Stimulated activated CD8-positive, alpha-beta memory T cell treated with anti-CD3 and anti-CD28 coated beads, Interleukin-15, amount 100 ng/mL, for 48 hours (primary cell): ENCODE measurements at regions not wholly inside any gene's neighbourhood (a gene's known extent, or its start where the extent isn't known, plus 50 kb on each side); places are given as distances from the start of the nearest gene placed in this dataset.

Source experiments
- DNase-seq, 2 donors: peaks; one replicate each; pipeline ENCODE4 v3.0.0-alpha.2; 2020; ENCODE audit warnings: low read depth in 2 of 2

DNA sequence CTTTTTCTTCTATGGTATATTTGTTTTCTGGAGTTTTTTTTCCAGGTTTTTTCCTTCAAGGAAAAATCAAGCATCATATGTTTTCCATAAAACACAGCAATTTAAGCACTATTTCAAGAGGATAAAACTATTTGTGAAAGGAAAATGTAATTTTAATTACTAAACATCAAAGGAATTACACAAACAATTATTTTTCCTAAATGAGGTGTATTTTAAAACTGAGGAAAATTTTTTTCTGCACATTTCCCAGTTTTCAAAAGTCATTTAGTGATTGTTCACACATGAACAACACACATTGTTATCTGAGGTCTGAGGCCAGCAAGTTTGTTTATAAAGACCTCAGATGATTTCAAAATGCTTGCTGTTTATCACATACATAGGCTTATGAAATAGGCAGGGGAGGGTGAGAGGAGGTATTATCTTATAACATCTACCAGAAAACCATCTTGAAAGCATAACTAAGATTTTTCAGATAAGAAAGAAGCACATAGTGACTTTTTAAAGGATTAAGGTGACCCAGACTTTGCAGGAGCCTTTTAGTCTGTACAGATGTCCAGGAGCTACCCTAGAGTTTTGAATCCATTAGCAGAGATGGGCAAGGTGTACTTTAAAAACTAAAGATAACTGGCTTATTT is 381.6 kb downstream of the GJA1 start:
- no peak for DNase-seq

DNA sequence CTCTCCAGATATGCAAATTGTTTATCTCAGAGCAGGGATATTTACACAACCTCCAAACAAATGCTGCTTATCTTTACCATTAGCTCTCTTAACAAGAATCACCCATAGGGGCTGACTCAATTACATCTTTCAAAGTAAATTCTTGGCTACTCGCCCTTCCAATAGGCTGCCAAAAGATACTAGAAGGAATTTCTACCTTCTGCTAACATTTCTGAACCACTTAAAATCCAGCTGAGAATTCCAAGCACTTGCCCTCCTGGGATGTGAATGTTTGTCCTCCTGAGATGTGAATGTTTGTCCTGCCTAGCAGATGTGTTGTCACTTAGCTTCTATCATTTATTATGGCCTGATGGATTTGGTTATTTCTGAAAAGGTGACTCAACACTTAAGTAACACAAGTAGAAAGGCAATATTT is 388.0 kb downstream of the GJA1 start:
- no peak for DNase-seq

DNA sequence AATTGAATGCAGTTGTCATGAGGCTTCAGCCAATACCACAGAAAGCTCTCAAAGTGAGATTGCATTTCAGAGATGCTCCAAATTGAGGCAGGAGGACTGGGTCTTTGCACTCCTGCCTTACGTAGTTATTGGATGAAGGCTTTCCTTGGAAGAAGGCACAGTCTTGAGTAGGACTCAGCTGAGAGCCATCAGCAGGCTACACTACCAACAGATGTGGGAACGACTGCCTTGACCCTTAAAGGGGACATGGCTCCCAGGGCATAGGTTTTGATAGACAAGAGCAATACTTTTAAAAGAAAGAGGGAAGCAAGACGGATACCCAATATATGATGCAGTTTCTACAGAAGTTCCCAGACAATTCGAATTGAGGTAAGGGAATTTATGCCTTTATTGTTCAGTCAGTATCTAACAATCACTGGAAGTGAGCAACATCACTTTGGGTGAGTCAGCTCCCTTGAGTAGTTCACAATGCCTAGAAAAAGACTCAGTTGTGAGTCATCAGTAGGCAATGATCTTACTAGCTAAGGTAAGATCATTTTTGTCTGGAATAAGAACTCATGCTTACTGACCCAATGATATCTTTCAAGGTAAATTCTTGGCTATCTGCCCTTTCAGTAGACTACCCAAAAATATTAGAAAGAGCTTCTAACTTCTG is 390.8 kb downstream of the GJA1 start:
- no peak for DNase-seq

DNA sequence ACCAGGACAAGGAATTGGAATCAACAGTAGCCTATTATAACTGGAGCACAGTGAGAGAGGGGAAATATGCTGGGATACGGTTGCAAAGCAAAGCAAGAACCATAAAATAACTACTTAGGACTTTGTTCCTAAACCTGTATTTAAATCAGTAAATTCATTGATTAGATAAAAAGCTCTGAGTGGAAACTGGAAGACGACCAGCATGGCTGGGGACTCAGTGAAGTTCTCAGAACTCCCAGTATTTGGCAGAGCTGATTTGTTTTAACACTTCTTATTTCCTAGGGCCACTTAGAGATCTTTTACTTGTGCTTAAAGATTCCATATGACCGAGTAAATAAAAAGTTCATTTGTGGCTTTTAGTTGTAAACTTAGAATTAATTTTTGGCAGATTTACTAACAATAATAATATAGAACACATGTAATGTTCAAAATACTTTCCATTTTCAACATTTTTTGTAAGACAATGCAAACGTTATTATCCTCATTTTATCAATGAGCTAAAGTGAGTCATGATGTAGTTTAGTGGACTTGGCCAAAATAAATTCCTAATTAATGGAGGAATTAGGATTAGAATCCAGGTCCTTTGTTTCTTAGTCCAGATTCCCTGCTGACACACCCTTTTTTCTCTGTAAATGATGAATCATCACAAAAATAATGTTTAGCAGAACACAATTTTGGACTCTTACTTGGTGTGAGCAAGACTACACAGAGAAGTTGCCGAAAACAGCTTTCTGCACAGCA is 392.9 kb downstream of the GJA1 start:
- no peak for DNase-seq

DNA sequence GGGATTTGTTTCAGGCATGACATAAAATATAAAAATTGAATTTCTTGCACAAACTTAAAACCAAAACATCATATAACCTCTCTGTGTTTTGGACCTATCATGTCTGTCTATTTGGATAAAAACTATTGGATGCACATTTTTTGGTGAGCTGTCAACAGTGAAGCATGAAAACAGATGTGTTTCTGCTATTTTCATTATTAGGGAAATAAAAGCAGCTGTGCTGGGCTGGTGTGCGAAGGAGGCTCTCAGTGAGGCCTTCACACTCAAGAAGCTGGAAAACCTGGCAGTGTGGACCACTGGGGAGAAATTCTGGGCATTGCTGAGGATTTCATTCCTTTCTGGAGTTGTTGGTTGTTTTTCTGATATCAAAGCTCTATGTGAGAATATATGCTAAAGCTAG is 395.3 kb downstream of the GJA1 start:
- DNase-seq, result no peak

DNA sequence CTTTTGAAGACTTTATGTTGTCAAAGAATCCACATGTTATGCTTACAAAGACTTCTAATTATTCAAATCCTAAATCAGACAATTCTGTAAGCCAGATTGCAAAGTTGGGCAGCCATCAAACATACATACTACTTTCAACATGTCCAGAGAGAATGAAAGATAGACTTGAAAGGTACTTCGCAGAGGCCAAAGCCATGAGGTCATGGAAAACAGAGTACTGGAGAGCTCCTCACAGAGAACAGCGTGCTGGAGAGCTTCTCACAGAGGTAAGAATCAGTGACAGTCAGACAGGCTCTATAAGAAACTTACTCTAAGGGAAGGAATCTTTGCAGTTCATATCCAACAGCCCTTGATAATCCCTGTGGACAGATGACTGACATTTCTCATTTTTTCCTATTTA is 400.2 kb downstream of the GJA1 start:
- DNase-seq, result no peak

DNA sequence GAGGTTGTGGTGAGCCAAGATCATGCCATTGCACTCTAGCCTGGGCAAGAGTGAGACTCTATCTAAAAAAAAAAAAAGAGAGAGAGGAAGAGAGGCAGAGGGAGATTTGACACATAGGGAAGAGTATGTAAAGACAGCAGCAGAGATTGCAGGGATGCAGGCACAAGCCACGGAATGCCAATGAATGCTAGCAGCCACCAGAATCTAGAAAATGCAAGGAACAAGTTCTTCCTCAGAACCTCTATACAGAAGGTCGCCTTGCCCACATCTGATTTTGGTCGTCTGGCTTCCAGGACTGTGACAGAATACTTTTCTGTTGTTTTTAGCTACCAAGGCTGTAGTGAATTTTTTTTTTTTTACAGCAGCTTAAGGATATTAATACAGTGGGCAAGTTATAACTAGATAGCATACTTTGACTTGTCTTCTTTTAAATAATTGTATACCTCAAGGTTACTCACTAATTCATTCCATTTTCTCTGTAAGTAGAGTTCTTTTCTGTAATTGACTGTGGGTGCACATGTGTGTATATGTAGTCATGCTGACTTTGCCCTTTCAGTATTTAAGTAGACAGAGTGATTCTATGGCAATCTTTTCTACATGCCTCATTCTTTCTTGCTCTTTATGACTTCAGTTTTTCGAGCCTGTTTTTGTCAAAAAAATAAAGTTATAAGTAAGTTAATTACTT is 402.2 kb downstream of the GJA1 start:
- no peak for DNase-seq

DNA sequence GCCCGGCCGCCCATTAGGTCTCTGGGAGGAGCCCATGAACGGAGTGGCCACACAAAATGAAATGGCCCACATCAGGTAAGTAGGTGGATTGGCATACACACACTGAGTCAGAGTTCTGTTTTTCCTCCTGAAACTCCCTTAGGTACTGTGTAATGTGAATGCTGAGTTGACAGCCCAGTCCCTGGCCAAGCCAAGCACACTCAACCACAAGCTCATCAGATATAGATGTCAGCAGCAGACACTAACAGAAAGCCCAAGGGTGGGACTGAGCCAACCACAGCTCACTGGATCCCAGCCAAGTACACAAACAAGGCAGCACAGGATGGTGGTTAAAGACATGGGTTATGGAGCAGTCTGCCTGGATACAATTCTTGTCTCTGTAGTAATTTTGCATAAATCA is 403.4 kb downstream of the GJA1 start:
- no peak for DNase-seq

DNA sequence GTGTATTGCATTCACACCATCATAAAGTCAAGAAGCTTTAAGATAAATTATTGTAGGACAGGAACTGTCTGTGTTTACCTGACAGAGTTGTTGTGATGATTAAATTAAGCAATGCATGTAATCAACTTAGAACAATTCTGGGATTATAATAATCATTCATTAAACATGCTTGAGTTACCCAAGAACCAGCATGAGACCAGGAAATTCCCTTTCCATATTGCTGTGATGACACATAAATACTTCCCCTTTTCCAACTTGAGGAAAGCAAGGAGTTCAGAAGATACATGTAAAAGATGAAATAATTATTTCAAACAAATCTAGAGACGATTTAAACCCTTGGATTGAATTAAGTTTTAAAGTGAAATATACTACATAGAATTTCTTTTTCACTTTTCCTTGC is 404.4 kb downstream of the GJA1 start:
- DNase-seq, result no peak

DNA sequence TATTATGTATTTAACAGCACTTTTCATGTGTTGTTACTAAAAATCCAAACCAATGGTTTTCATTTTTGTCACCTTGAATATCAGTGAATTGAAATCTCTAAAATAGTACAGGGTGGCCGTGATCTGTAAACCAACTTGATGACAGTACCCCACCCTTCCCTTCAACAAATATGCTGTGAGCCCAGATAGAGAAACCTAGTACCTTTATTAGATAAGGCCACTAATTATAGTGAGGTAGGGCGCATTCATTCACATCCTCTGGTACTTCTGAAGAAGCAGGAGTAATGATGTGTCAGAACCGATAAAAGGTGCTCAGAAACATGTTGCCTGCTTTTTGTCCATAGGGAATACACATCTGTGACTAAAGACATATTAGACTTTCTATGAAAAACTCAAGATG is 409.5 kb downstream of the GJA1 start:
- DNase-seq, result no peak

DNA sequence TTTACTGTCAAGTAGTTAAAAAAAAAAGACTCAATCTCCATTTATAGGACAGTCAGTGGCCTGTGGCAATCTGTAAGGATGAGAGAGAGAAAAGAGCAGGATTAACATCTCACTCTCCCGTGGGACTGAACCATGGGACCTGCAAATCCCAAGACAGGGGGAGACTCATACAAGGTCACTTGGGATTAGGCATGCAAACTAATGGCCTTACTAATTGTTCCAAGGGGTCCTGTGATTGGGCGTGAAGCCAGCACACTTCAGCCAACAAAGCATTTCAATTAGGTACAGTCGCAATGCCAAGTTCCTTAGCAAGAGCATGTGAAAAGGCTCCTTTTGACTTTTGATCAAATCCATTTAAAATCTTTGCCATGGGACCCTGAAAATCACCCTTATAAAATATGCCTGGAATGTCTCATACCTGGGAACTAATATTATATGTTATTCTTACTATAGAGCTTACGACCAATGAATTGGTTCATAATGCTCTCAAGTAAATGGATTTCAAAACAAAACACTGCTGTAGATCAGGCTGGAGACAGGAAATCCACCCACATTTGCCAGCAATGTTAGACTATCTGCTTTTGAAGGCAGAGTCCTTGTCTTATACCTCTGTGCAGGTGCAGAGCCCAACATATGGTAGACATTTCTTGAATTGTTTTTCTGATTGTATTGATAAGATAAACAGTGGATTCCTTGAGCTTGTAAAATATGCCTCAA is 412.5 kb downstream of the GJA1 start:
- no peak for DNase-seq

DNA sequence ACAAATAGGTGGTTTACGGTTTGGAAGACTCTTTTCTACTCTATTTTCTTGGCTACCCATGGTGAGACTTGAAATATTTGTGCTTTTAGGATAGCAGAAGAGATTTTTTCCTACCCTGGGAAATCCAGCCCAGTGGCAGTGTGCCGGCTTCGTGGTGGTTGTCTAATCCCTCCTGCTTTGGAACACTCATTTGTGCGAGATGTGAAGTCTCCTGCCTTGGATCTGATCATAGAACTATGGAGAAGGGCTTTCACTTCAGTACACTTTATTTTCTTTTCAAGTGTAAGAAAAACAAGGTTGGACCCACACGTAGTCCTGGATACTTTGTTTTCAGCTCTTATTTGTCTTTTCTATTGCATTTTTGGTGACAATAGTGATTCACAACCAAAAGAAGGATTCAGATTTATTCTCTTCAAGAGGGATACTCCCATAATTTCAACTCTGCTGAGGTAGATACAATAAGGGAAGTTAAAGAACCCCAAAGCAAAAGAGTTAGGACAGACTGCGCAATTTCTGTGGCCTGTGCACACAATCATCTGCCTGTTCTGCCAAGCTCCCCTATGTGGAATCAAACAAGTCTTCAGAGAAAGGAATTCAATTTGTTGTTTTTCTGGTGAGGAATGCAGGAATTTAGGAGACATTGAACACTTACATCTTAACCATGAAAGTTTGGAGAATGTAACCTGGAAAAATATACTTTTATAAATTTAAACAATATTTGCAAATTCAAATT is 413.2 kb downstream of the GJA1 start:
- DNase-seq, result no peak

DNA sequence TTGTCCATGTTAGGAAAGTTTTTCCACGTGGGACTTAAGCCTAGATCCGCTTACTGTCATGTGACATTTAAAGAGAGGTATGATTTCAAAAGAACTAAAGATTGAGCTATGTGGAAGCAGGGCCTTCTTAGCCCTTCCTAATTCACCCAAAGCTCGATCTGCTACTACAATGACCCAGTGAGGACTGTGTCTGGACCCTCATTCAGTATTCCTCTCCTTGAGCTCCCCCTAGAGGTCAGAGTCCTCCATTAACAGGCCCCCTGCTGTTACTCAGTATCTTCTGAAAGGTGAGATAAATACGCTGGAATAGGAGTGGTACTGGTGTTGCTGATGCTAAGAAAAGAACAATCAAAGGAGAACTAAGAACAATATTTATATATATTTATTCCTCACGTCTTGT is 414.0 kb downstream of the GJA1 start:
- peak in 1 of 2 donors; percentile 8 for DNase-seq

DNA sequence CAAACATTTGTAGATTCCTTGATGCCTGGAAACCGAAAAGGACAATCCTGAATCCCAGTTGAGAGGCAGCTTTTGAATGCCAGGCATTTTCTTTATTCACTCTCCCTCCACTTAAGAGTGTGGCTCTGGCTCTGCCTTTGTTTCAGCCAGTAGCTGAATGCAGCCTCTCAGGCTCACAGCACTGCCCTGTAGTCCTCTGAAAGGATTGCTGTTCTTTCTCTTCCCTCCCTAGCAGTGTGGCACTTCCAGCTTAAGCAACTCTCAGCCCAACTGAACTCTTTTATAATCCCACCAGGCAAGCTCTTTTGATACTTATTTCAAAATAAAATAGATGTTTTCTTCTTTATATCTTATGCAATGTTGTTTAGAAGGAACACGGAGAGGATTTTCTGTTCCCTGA is 415.6 kb downstream of the GJA1 start:
- DNase-seq, result no peak

DNA sequence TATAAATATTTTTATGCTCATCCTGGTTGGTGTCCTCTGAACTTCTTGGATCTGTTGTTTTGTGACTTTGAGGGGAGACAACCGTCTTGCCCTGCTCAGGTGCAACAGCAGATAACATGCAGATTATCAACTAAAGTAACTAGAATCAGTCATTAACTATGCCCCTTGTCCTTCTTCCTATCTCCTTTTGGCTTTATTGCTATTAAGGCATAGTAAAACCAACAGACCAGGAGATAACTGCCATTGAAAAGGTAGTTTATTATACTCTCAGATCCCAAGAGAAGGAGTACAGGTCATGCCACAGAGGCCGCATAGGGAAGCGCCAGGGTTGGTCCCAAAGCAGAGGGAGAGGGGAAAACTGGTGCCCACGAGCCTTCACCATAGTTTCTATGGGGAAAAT is 418.2 kb downstream of the GJA1 start:
- DNase-seq, result no peak

DNA sequence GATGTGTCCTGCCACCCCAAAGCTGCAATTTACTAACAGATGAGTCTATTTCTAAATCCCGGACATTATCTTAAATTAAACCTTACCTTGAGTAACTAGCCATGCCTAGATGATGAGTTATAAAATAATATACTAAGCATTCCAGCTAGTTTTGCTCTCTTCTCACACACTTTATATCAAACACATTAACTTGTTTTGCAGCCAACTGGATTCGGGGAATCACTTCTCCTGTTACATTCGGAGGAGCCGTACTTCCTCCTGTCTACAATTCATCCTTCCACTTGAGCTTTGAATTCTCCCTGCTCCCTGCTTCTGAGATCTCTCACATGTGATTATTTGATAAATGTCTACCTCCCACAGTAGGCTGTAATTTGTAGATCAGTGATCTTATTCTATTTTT is 420.1 kb downstream of the GJA1 start:
- DNase-seq, result no peak

DNA sequence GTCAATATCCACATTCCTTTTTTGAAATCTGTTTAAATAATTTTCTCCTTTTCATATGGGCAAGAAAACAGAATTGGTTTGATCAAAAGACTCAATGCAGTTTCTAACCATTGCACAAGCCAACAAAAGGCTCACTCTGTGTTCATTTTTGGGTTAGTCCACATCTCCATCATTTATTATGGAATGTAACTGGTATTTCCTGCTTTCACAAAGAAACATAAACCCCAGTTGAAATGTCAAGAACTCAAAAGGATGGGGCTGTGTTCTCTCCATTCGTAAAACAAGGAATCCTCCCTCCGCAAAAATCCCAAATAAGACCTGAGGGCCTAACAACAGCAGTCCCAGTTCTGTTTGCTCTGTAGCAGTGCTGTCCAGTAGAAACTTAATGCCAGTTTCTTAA is 420.9 kb downstream of the GJA1 start:
- no peak for DNase-seq

DNA sequence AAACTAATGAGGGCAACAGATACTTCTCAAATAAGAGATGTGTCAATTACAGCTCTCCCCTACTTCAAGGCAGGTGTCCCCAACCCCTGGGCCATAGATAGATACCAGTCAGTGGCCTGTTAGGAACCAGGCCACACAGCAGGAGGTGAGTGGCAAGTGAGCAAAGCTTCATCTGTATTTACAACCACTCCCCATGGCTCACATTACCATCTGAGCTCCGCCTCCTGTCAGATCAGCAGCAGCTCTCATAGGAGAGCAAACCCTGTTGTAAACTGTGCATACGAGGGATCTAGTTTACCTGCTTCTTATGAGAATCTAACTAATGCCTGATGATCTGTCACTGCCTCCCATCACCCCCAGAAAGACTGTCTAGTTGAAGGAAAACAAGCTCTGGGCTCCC is 422.1 kb downstream of the GJA1 start:
- DNase-seq, result no peak

DNA sequence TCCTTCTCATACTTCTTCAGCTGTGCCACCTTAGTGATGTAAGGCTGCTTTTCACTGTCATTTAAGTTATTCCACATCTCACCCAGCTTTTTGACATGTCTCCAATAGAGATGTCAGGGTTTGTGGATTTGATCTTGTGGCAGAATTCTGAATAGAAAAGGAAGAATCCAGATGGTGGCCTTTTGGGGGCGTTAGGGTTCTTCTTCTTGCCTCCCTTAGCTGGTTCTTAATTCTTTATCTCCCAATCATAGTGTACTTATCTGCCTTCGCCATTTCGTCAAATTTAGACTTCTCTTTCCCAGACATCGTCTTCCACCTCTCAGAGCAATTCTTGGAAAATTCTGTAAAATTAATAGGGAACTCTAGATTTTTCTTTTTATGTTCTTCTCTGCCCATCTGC is 422.9 kb downstream of the GJA1 start:
- no peak for DNase-seq

DNA sequence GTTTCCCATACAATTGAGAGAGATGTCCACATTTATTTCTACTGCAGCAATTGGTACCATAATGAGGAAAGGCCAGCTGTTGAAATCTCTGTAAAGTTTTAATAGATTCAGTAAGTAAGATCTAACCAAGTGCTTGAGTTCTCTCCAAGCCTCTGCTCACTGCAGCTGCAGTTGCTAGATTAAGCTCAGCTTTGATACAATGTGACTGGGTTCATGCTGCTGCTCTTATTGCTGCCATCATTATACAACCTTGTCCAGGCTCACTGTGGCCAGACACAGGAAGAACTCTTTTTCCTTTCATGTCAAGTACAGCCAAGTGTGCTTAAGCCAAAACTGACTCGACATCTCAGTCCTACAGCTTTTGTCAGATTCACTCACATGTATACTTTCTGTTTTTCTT is 423.5 kb downstream of the GJA1 start:
- no peak for DNase-seq

DNA sequence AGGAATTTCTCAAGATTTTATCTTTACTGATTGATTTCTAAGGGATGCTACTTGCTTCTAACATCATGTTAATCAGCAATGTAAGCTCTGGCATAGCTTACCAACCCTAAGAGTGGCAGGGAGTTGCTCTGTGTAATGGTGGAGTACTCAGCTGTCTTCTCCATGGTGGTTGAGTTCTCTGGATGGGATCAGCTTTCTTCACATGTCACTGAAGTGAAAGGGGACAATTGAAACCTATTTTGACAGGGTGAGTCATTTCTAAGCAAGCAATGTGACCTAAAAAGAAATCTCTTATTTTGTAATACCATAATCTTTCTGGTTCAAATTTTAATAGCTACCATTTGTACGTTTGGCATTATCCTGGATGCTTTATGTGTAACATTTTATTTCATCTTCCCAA is 430.4 kb downstream of the GJA1 start:
- DNase-seq, result no peak
